OCI-LY3 (cell line): ENCODE measurements at regions not wholly inside any gene's neighbourhood (a gene's known extent, or its start where the extent isn't known, plus 50 kb on each side); places are given as distances from the start of the nearest gene placed in this dataset.

Source experiments
- H2AFZ ChIP-seq: fragments of 200-600, 300-600 bp; shearing (Covaris generic); 2 replicates; pipeline ENCODE4 v1.6.0; 2014; ENCODE audit warnings: antibody characterized with exemption, low read depth, low read length
- H3K27ac ChIP-seq: fragments of 200-600, 300-600 bp; sonication (generic); 2 replicates; pipeline ENCODE4 v1.5.1; 2014; ENCODE audit warnings: mild to moderate bottlenecking, low read length, moderate library complexity, mixed read lengths
- H3K27me3 ChIP-seq: fragments of 200-600, 300-600 bp; sonication (generic); 2 replicates; pipeline ENCODE4 v1.6.1; 2014; ENCODE audit warnings: low read depth, low read length, mixed read lengths
- H3K36me3 ChIP-seq: fragments of 200-600, 300-600 bp; sonication (generic); replicated peaks from 2 replicates; pipeline ENCODE3; 2014; ENCODE audit warnings: low read depth, low read length, mixed read lengths
- H3K4me1 ChIP-seq: fragments of 300-600, 200-600 bp; sonication (generic); 2 replicates; pipeline ENCODE4 v1.6.1; 2014; ENCODE audit warnings: low read length, mixed read lengths
- H3K4me2 ChIP-seq: fragments of 200-600, 300-600 bp; sonication (generic); 2 replicates; pipeline ENCODE4 v1.6.1; 2014; ENCODE audit warnings: low read length, mixed read lengths
- H3K4me3 ChIP-seq: fragments of 300-600, 200-600 bp; sonication (generic); 2 replicates; pipeline ENCODE4 v1.5.1; 2014; ENCODE audit warnings: antibody characterized with exemption, mild to moderate bottlenecking, low read length, moderate library complexity
- H3K79me2 ChIP-seq: fragments of 300-600, 200-600 bp; shearing (Covaris generic); 2 replicates; pipeline ENCODE4 v1.6.1; 2014; ENCODE audit warnings: mild to moderate bottlenecking, low read length, mixed read lengths
- H3K9ac ChIP-seq: fragments of 300-600, 200-600 bp; shearing (Covaris generic); 2 replicates; pipeline ENCODE4 v1.6.0; 2014; ENCODE audit warnings: mild to moderate bottlenecking, low read length, moderate library complexity
- H3K9me3 ChIP-seq: fragments of 200-600, 300-600 bp; shearing (Covaris generic); 2 replicates; pipeline ENCODE4 v1.6.1; 2014; ENCODE audit warnings: low read length, mixed read lengths; ENCODE audit not compliant: insufficient read depth
- H4K20me1 ChIP-seq: fragments of 200-600, 300-600 bp; sonication (generic); 2 replicates; pipeline ENCODE4 v1.6.1; 2016; ENCODE audit warnings: low read length, mixed read lengths; ENCODE audit not compliant: insufficient read depth
- EZH2phosphoT487 ChIP-seq: fragments of 200-600 bp; shearing (Covaris generic); IDR thresholded peaks from 2 replicates; pipeline ENCODE4 v1.6.1; 2018; ENCODE audit warnings: antibody characterized with exemption, mixed run types, low read depth
- TF ChIP-seq, protein P1 (sequence below): fragments of 200-600, 300-600 bp; sonication (generic); IDR thresholded peaks from 2 replicates; pipeline ENCODE4 v1.5.1; 2014; ENCODE audit warnings: antibody characterized with exemption, low read length, low read depth

DNA sequence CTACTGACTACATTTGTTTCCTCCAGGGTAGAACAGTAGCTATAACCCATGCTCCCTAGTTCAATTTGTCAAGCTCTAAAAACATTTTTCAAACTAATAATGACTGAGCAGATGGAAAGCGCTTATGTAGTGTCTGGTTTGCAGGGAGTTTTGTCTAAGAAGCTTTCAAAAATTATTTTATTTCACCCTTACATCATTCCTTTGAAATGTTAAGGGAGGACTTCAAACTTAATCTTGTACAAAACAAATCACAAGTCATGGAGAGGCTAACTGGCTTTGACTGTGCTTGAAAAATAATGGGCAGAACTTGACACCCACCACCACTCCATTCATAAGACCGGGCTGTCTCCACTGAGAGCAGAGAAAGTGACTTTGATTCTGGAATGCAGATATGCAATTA is 153.4 kb upstream of the QRFPR start:
- no peak overlapping the region for H2AFZ ChIP-seq
- H4K20me1 ChIP-seq, result no peaks in the 10 kb centered on the region
- no peak overlapping the region for H3K9ac ChIP-seq
- H3K79me2 ChIP-seq, result no peaks in the 10 kb centered on the region
- TF ChIP-seq, protein P1, sequence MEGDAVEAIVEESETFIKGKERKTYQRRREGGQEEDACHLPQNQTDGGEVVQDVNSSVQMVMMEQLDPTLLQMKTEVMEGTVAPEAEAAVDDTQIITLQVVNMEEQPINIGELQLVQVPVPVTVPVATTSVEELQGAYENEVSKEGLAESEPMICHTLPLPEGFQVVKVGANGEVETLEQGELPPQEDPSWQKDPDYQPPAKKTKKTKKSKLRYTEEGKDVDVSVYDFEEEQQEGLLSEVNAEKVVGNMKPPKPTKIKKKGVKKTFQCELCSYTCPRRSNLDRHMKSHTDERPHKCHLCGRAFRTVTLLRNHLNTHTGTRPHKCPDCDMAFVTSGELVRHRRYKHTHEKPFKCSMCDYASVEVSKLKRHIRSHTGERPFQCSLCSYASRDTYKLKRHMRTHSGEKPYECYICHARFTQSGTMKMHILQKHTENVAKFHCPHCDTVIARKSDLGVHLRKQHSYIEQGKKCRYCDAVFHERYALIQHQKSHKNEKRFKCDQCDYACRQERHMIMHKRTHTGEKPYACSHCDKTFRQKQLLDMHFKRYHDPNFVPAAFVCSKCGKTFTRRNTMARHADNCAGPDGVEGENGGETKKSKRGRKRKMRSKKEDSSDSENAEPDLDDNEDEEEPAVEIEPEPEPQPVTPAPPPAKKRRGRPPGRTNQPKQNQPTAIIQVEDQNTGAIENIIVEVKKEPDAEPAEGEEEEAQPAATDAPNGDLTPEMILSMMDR, result no peak
- no peak for TF ChIP-seq EZH2phosphoT487
- H3K4me2 ChIP-seq, result no peak overlapping the region
- H3K4me1 ChIP-seq, result no peaks in the 10 kb centered on the region
- no peaks in the 10 kb centered on the region for H3K36me3 ChIP-seq
- H3K27me3 ChIP-seq, result peaks cover 17% of the 10 kb centered on the region
- H3K27ac ChIP-seq, result no peak overlapping the region
- no peaks in the 10 kb centered on the region for H3K9me3 ChIP-seq
- H3K4me3 ChIP-seq, result no peak overlapping the region

DNA sequence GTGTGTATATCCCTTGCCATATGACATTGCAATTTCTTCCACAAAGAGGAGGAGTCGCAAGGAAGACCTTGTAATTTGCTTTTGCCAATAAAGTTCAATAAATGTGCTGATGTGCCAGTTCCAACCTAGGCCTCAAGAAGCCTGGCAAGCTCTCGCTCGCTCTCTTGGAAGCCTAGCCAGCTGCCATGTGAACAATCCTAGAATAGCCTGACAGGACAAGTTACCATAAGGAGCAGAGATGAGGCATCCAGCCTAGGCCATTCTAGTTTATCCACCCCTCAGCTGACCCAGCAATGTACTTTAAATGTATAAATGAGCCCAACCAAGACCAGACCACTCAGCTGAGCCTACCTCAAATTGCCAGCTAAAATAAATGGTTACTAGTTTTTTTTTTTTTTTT is 145.7 kb upstream of the QRFPR start:
- Histone ChIP-seq H3K27me3 (peaks cover 15% of the 10 kb centered on the region), H3K4me2 (no peak overlapping the region), H3K79me2 (no peaks in the 10 kb centered on the region), H3K27ac (no peak overlapping the region), H3K4me3 (no peak overlapping the region), H3K9ac (no peak overlapping the region), H2AFZ (no peak overlapping the region), H3K9me3 (no peaks in the 10 kb centered on the region), H4K20me1 (no peaks in the 10 kb centered on the region), H3K4me1 (no peaks in the 10 kb centered on the region), H3K36me3 (no peaks in the 10 kb centered on the region)
- TF ChIP-seq EZH2phosphoT487, result no peak
- TF ChIP-seq, protein P1, result no peak

DNA sequence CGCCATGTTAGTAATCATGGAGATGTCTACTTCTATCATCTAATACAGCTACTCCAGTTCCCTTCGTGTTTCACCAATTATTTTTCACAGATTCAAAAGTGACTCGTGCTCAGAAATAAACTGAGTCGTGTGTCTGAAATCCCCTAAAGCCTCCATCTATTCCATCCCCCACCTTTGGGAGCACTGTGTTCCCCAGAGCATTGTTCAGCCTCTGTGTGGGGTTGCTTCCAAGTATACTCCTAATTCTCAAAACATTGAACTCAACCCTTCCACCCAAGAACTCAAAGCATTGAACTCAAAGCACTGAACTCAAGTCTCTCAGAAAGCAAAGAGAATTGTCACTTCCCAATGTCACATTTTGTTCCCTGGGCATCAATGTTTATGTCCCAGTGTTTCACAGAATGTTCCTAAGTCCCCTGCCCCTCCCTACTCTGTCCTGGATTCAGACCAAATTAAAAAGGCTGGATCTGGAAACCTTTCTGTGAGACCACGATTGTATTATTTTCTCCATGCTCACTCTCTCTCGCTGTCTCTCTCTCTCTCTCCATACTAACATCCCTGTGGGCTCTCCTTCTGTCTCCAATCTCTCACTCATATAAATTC is 138.5 kb upstream of the QRFPR start:
- Histone ChIP-seq H3K27me3 (peaks cover 4% of the 10 kb centered on the region; the same call in 1 of the 2 replicates), H3K4me1 (no peaks in the 10 kb centered on the region), H3K36me3 (no peaks in the 10 kb centered on the region), H3K4me2 (no peak overlapping the region), H3K9ac (no peak overlapping the region), H2AFZ (no peak overlapping the region), H3K9me3 (no peaks in the 10 kb centered on the region), H3K4me3 (no peak overlapping the region), H3K79me2 (no peaks in the 10 kb centered on the region), H3K27ac (no peak overlapping the region), H4K20me1 (no peaks in the 10 kb centered on the region)
- TF ChIP-seq, protein P1, result no peak
- no peak for TF ChIP-seq EZH2phosphoT487

DNA sequence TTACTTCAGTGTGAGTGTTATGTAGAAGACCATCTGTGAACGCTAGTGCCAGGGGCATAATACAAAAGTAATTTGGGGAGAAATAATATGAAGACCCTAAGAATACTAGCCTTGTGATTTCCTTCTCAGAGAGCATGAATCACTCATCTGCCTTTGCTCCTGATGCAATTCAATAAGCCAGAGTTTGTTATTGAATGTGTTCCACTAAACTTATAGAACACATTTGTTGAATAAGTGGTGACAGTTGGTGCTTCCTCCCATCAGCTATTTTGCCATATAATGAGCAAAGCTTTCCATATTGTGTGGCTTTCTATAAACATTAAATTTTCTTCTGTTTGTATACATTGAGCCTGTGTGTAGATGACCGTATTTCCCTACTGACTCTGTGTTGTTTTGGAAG is 136.4 kb upstream of the QRFPR start:
- Histone ChIP-seq H3K4me1 (no peaks in the 10 kb centered on the region), H3K4me3 (no peak overlapping the region), H3K4me2 (no peak overlapping the region), H4K20me1 (no peaks in the 10 kb centered on the region), H3K36me3 (no peaks in the 10 kb centered on the region), H3K79me2 (no peaks in the 10 kb centered on the region), H2AFZ (no peak overlapping the region), H3K9me3 (no peaks in the 10 kb centered on the region), H3K27ac (no peak overlapping the region), H3K9ac (no peak overlapping the region), H3K27me3 (peaks cover 12% of the 10 kb centered on the region; the same call in 1 of the 2 replicates)
- TF ChIP-seq EZH2phosphoT487, result no peak
- TF ChIP-seq, protein P1, result no peak
